Erythroblast (primary cell): ENCODE measurements at regions not wholly inside any gene's neighbourhood (a gene's known extent, or its start where the extent isn't known, plus 50 kb on each side); places are given as distances from the start of the nearest gene placed in this dataset.

Experiments used
- DNase-seq, 2 experiments: peaks; one replicate each; lab custom pipeline; 2025; lab: John Stamatoyannopoulos, UW
- GATA1 ChIP-seq: IDR thresholded peaks from 2 replicates; pipeline ENCODE4 v1.6.1; 2011; ENCODE audit warnings: low read depth, mild to moderate bottlenecking, control low read depth, low read length, moderate library complexity
- POLR2A ChIP-seq: IDR thresholded peaks from 2 replicates; pipeline ENCODE4 v1.6.1; 2011; ENCODE audit warnings: mild to moderate bottlenecking, low read length

GRCh38 chrX:68997911-68998310 is 167.3 kb downstream of the PJA1 start:
- DNase-seq: no peak
- TF ChIP-seq POLR2A: no peak
- no peak for TF ChIP-seq GATA1

GRCh38 chrX:68997511-68997910 is 167.7 kb downstream of the PJA1 start:
- no peak for TF ChIP-seq GATA1
- no peak for TF ChIP-seq POLR2A
- DNase-seq: no peak

GRCh38 chrX:68995780-68996551 is 167.1 kb downstream of the EFNB1 start:
- no peak for DNase-seq
- TF ChIP-seq GATA1 (no peak), POLR2A (no peak)

- TF ChIP-seq POLR2A (no peak), GATA1 (no peak)
- DNase-seq: no peak
Observed at GRCh38 chrX:68995386-68995779, 166.6 kb downstream of the EFNB1 start.

- TF ChIP-seq POLR2A (no peak), GATA1 (no peak)
Observed at GRCh38 chrX:68994891-68995255, 166.1 kb downstream of the EFNB1 start.

GRCh38 chrX:68994135-68994890 is 165.5 kb downstream of the EFNB1 start:
- TF ChIP-seq GATA1: no peak
- no peak for TF ChIP-seq POLR2A
- DNase-seq: no peak

More at GRCh38 chrX:68994891-68995255, 166.1 kb downstream of the EFNB1 start:
- no peak for DNase-seq

- no peak for DNase-seq
- TF ChIP-seq GATA1: no peak
- no peak for TF ChIP-seq POLR2A
Observed at GRCh38 chrX:68992821-68993397, 164.1 kb downstream of the EFNB1 start.

GRCh38 chrX:68991691-68992345 is 163.0 kb downstream of the EFNB1 start:
- DNase-seq: no peak
- TF ChIP-seq GATA1 (no peak), POLR2A (no peak)

GRCh38 chrX:68990948-68991347 is 162.1 kb downstream of the EFNB1 start:
- DNase-seq: no peak
- TF ChIP-seq POLR2A: no peak

GRCh38 chrX:68989865-68990606 is 161.2 kb downstream of the EFNB1 start:
- DNase-seq: no peak
- TF ChIP-seq GATA1 (no peak), POLR2A (no peak)

GRCh38 chrX:68989456-68989855 is 160.6 kb downstream of the EFNB1 start:
- no peak for TF ChIP-seq POLR2A
- no peak for TF ChIP-seq GATA1
- DNase-seq: no peak

- no peak for TF ChIP-seq POLR2A
- DNase-seq: no peak
Observed at GRCh38 chrX:68988865-68989264, 160.0 kb downstream of the EFNB1 start.

GRCh38 chrX:68985135-68985755 is 156.4 kb downstream of the EFNB1 start:
- no peak for TF ChIP-seq POLR2A
- TF ChIP-seq GATA1: no peak
- no peak for DNase-seq
